ENCODE measurements at regions not wholly inside any gene's neighbourhood (a gene's known extent, or its start where the extent isn't known, plus 50 kb on each side); places are given as distances from the start of the nearest gene placed in this dataset.
"Not testable (repeated sequence)": the region's sequence is repeated elsewhere in the genome, so short reads cannot be mapped to it uniquely, and the experiment has no call there.

DNA sequence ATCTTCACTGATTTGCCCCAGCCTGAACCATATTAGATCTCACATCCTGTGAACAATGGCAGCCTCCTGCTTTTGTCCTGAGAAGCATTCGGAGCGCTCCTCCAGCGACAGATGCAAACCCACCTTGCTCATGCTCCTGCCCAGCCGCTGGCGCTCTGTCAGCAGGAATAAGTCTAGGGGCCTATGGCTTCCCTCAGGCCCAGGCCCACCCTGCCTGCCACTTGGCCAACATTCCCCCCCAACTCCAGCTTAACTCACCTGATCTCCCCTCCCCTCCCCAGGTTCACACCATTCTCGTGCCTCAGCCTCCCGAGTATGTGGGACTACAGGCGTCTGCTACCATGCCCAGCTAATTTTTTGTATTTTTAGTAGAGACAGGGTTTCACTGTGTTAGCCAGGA is 4472.8 kb upstream of the OR11H1 start:
- TF ChIP-seq POLR2A (IDR thresholded peaks at IDR 0.05): not testable (repeated sequence)
- TF ChIP-seq, protein P1, sequence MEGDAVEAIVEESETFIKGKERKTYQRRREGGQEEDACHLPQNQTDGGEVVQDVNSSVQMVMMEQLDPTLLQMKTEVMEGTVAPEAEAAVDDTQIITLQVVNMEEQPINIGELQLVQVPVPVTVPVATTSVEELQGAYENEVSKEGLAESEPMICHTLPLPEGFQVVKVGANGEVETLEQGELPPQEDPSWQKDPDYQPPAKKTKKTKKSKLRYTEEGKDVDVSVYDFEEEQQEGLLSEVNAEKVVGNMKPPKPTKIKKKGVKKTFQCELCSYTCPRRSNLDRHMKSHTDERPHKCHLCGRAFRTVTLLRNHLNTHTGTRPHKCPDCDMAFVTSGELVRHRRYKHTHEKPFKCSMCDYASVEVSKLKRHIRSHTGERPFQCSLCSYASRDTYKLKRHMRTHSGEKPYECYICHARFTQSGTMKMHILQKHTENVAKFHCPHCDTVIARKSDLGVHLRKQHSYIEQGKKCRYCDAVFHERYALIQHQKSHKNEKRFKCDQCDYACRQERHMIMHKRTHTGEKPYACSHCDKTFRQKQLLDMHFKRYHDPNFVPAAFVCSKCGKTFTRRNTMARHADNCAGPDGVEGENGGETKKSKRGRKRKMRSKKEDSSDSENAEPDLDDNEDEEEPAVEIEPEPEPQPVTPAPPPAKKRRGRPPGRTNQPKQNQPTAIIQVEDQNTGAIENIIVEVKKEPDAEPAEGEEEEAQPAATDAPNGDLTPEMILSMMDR (IDR thresholded peaks at IDR 0.05): not testable (repeated sequence)
